ENCODE measurements at regions not wholly inside any gene's neighbourhood (a gene's known extent, or its start where the extent isn't known, plus 50 kb on each side); places are given as distances from the start of the nearest gene placed in this dataset.

DNA sequence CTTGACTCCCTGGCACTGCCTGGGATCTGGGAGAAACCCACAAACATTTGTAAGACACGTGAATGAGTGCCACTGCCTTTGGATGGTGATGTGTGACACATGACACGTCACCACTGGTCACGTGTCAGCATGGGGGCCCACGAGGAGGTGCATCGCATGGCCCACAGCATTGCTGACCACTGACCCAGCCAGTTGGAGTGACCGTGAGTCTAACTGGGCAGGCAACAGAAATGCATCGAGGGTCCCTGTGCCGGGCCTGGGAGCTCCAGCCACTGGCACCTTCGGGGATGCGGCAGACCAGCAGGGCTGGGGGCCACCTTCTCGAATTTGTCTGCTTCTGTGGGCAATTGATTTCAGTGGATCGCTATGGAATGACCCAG lies 121.9 kb upstream of the HDAC4 start:
- TF ChIP-seq CTCF (IDR thresholded peaks at IDR 0.05) (no peak), POLR2A (IDR thresholded peaks at IDR 0.05) (no peak)

All from stomach (tissue), 4 donors.